ENCODE measurements at regions not wholly inside any gene's neighbourhood (a gene's known extent, or its start where the extent isn't known, plus 50 kb on each side); places are given as distances from the start of the nearest gene placed in this dataset.

- TF ChIP-seq ZNF114 (CRISPR knock-in tag; IDR thresholded peaks at IDR 0.05): no peak
- no peak for TF ChIP-seq ZNF331 (CRISPR knock-in tag; IDR thresholded peaks at IDR 0.05; ENCODE audit: low read depth)
Observed at GRCh38 chr10:84654671-84655070, 326.3 kb downstream of the CCSER2 start (continued).

- Mint-ChIP-seq H3K27ac (no peak overlapping the region), H3K36me3 (ENCODE audit: low read depth) (no peaks in the 10 kb centered on the region), H3K27me3 (ENCODE audit: insufficient read depth, low read depth, poor library complexity) (peaks cover 3% of the 10 kb centered on the region), H3K4me1 (no peaks in the 10 kb centered on the region), H3K9me3 (no peaks in the 10 kb centered on the region), H3K4me3 (no peak overlapping the region)
- no peaks in the 10 kb centered on the region for H3K27me3 ChIP-seq (ENCODE audit: insufficient read depth)
- H3K27ac ChIP-seq (ENCODE audit: low read depth): no peak overlapping the region
- H3K9me2 ChIP-seq (ENCODE audit: insufficient read depth): 0 out of 2 replicates have a peak, but pooled peaks cover 3% of the 10 kb centered on the region
- H3F3A ChIP-seq (replicated peaks; ENCODE audit: low read depth): no peaks in the 10 kb centered on the region
- DNase-seq (ENCODE audit: low spot score) (no peak), ATAC-seq (no peak)
- no peak overlapping the region for H2AFZ ChIP-seq
- H3K4me1 ChIP-seq (ENCODE audit: insufficient read depth): no peaks in the 10 kb centered on the region
- H3K4me2 ChIP-seq: no peak overlapping the region
- H4K20me1 ChIP-seq (replicated peaks; ENCODE audit: insufficient read depth): no peaks in the 10 kb centered on the region
- no peaks in the 10 kb centered on the region for H3K79me2 ChIP-seq (replicated peaks; ENCODE audit: insufficient read depth)
- H3K4me3 ChIP-seq: no peak overlapping the region
- H3K36me3 ChIP-seq (ENCODE audit: insufficient read depth): no peaks in the 10 kb centered on the region
- no peak for TF ChIP-seq NANOG (IDR thresholded peaks at IDR 0.05; ENCODE audit: borderline replicate concordance)
- no peak for TF ChIP-seq CREB1 (CRISPR knock-in tag; IDR thresholded peaks at IDR 0.05; ENCODE audit: low read depth)
- no peak for TF ChIP-seq CTCF (conservative IDR thresholded peaks at IDR 0.05; ENCODE audit: low read depth in 2 of 2)
- TF ChIP-seq JUNB (IDR thresholded peaks at IDR 0.05; ENCODE audit: unreplicated experiment): no peak
- TF ChIP-seq ZNF114 (CRISPR knock-in tag; IDR thresholded peaks at IDR 0.05): no peak
- TF ChIP-seq EZH2phosphoT487 (IDR thresholded peaks at IDR 0.05; ENCODE audit: unreplicated experiment): no peak
Observed at GRCh38 chr10:84659027-84659426, 330.6 kb downstream of the CCSER2 start.

GRCh38 chr10:84659497-84660439 is 331.4 kb downstream of the CCSER2 start:
- Mint-ChIP-seq H3K27ac (no peak overlapping the region), H3K9me3 (no peaks in the 10 kb centered on the region), H3K4me3 (no peak overlapping the region), H3K36me3 (ENCODE audit: low read depth) (no peaks in the 10 kb centered on the region), H3K27me3 (ENCODE audit: insufficient read depth, low read depth, poor library complexity) (peaks cover 3% of the 10 kb centered on the region), H3K4me1 (no peaks in the 10 kb centered on the region; the same call in 2 of the 3 replicates)
- DNase-seq (ENCODE audit: low spot score): no peak
- Histone ChIP-seq H3K4me1 (ENCODE audit: insufficient read depth) (no peaks in the 10 kb centered on the region), H3K27ac (ENCODE audit: low read depth) (no peak overlapping the region), H3K4me3 (no peak overlapping the region), H4K20me1 (replicated peaks; ENCODE audit: insufficient read depth) (no peaks in the 10 kb centered on the region), H2AFZ (peak overlapping the region; percentile 14; the same call in 1 of the 2 replicates), H3K27me3 (ENCODE audit: insufficient read depth) (no peaks in the 10 kb centered on the region), H3K4me2 (no peak overlapping the region), H3F3A (replicated peaks; ENCODE audit: low read depth) (no peaks in the 10 kb centered on the region), H3K36me3 (ENCODE audit: insufficient read depth) (no peaks in the 10 kb centered on the region), H3K79me2 (replicated peaks; ENCODE audit: insufficient read depth) (no peaks in the 10 kb centered on the region), H3K9me2 (ENCODE audit: insufficient read depth) (0 out of 2 replicates have a peak, but pooled peaks cover 3% of the 10 kb centered on the region)
- peak; percentile 32; the same call in 2 of the 3 replicates for ATAC-seq
- TF ChIP-seq ETS1 (IDR thresholded peaks at IDR 0.05) (no peak), ZNF331 (CRISPR knock-in tag; IDR thresholded peaks at IDR 0.05; ENCODE audit: low read depth) (no peak), CTCF (conservative IDR thresholded peaks at IDR 0.05; ENCODE audit: low read depth in 2 of 2) (no peak), ZNF114 (CRISPR knock-in tag; IDR thresholded peaks at IDR 0.05) (no peak)

All from GM23338 (cell line).